ENCODE measurements at regions not wholly inside any gene's neighbourhood (a gene's known extent, or its start where the extent isn't known, plus 50 kb on each side); places are given as distances from the start of the nearest gene placed in this dataset.

GRCh38 chr5:44868541-44868940, 59.8 kb downstream of the MRPS30 start:
- DNase-seq: no peak

- no peak for DNase-seq
These were observed 61.2 kb downstream of the MRPS30 start for GRCh38 chr5:44869928-44870327.

- no peak for DNase-seq
These were observed 61.7 kb downstream of the MRPS30 start for GRCh38 chr5:44870430-44870829.

GRCh38 chr5:44871401-44871800, 62.7 kb downstream of the MRPS30 start:
- DNase-seq: no peak

- DNase-seq: no peak
These were observed 67.2 kb downstream of the MRPS30 start for GRCh38 chr5:44875661-44876605.

- no peak for DNase-seq
These were observed 72.5 kb downstream of the MRPS30 start for GRCh38 chr5:44881266-44881665.

- DNase-seq: no peak
These were observed 75.3 kb downstream of the MRPS30 start for GRCh38 chr5:44884036-44884435.

- DNase-seq: no peak
These were observed 77.2 kb downstream of the MRPS30 start for GRCh38 chr5:44885903-44886302.

GRCh38 chr5:44887722-44888121, 79.0 kb downstream of the MRPS30 start:
- no peak for DNase-seq

- no peak for DNase-seq
These were observed 79.7 kb downstream of the MRPS30 start for GRCh38 chr5:44888435-44888834.

- DNase-seq: no peak
These were observed 82.4 kb downstream of the MRPS30 start for GRCh38 chr5:44891116-44891515.

- DNase-seq: no peak
These were observed 91.7 kb downstream of the MRPS30 start for GRCh38 chr5:44900273-44900954.

- no peak for DNase-seq
These were observed 98.6 kb downstream of the MRPS30 start for GRCh38 chr5:44907396-44907795.

- DNase-seq: no peak
These were observed 100.3 kb downstream of the MRPS30 start for GRCh38 chr5:44909004-44909403.

- DNase-seq: no peak
These were observed 102.8 kb downstream of the MRPS30 start for GRCh38 chr5:44911501-44911900.

- no peak for DNase-seq
These were observed 105.5 kb downstream of the MRPS30 start for GRCh38 chr5:44914221-44914620.

GRCh38 chr5:44919560-44919959, 110.8 kb downstream of the MRPS30 start:
- DNase-seq: no peak

- no peak for DNase-seq
These were observed 118.5 kb downstream of the MRPS30 start for GRCh38 chr5:44927115-44927733.

- DNase-seq: no peak
These were observed 124.3 kb downstream of the MRPS30 start for GRCh38 chr5:44932922-44933585.

GRCh38 chr5:44933686-44934085, 124.9 kb downstream of the MRPS30 start:
- no peak for DNase-seq

GRCh38 chr5:44935262-44935661, 126.5 kb downstream of the MRPS30 start:
- no peak for DNase-seq

- no peak for DNase-seq
These were observed 127.1 kb downstream of the MRPS30 start for GRCh38 chr5:44935871-44936270.

GRCh38 chr5:44942524-44943001, 133.8 kb downstream of the MRPS30 start:
- no peak for DNase-seq
